ENCODE measurements at regions not wholly inside any gene's neighbourhood (a gene's known extent, or its start where the extent isn't known, plus 50 kb on each side); places are given as distances from the start of the nearest gene placed in this dataset.
"Not testable (repeated sequence)": the region's sequence is repeated elsewhere in the genome, so short reads cannot be mapped to it uniquely, and the experiment has no call there.

DNA sequence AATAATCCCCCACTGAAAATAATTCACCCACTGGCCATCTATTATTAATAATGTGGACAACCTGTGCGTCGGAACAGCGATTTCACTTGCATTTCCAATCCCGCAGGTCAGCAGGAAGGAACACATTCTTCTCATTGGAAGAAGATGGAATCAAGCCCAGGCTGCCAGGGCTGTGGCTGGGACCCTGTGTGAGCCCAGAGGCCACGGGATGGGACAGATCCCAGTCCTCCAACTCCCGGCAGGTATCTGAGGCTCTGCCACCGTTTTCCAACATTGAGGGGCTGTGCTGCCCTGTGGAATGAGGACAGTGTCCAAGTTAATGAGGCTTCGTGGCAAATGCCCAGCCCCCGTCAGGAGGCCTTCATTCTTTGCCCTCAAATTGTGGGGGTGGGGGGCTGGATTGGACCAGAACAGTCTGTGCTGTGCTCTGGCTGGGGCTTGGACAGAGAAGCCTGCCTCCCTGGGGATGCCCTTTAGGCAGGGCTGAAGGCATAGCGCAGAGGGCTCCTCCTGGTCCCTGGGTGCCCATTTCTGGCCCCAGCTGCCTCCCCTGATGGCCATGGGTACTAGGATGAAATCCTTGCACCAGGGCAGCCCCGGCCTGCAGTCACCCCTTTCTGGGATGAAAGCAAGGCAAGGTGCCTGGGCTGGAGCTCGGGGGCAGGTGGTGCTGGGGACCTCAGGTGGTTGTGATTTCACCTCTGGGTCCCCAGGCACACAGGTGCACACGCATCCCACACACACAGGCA is 195.0 kb upstream of the PPP1R26 start:
- TF ChIP-seq, protein P1, sequence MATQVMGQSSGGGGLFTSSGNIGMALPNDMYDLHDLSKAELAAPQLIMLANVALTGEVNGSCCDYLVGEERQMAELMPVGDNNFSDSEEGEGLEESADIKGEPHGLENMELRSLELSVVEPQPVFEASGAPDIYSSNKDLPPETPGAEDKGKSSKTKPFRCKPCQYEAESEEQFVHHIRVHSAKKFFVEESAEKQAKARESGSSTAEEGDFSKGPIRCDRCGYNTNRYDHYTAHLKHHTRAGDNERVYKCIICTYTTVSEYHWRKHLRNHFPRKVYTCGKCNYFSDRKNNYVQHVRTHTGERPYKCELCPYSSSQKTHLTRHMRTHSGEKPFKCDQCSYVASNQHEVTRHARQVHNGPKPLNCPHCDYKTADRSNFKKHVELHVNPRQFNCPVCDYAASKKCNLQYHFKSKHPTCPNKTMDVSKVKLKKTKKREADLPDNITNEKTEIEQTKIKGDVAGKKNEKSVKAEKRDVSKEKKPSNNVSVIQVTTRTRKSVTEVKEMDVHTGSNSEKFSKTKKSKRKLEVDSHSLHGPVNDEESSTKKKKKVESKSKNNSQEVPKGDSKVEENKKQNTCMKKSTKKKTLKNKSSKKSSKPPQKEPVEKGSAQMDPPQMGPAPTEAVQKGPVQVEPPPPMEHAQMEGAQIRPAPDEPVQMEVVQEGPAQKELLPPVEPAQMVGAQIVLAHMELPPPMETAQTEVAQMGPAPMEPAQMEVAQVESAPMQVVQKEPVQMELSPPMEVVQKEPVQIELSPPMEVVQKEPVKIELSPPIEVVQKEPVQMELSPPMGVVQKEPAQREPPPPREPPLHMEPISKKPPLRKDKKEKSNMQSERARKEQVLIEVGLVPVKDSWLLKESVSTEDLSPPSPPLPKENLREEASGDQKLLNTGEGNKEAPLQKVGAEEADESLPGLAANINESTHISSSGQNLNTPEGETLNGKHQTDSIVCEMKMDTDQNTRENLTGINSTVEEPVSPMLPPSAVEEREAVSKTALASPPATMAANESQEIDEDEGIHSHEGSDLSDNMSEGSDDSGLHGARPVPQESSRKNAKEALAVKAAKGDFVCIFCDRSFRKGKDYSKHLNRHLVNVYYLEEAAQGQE (IDR thresholded peaks at IDR 0.05; ENCODE audit: insufficient read depth in 1 of 2, low read depth in 2 of 2, low read length in 1 of 2), result no peak
- TF ChIP-seq SIN3A (IDR thresholded peaks at IDR 0.05; ENCODE audit: borderline replicate concordance, insufficient read depth, low read depth, low read length), result no peak
- TF ChIP-seq, protein P2, sequence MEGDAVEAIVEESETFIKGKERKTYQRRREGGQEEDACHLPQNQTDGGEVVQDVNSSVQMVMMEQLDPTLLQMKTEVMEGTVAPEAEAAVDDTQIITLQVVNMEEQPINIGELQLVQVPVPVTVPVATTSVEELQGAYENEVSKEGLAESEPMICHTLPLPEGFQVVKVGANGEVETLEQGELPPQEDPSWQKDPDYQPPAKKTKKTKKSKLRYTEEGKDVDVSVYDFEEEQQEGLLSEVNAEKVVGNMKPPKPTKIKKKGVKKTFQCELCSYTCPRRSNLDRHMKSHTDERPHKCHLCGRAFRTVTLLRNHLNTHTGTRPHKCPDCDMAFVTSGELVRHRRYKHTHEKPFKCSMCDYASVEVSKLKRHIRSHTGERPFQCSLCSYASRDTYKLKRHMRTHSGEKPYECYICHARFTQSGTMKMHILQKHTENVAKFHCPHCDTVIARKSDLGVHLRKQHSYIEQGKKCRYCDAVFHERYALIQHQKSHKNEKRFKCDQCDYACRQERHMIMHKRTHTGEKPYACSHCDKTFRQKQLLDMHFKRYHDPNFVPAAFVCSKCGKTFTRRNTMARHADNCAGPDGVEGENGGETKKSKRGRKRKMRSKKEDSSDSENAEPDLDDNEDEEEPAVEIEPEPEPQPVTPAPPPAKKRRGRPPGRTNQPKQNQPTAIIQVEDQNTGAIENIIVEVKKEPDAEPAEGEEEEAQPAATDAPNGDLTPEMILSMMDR (IDR thresholded peaks at IDR 0.05), result no peak
- no peak for TF ChIP-seq POLR2AphosphoS5 (IDR thresholded peaks at IDR 0.05; ENCODE audit: low read depth, low read length)
- TF ChIP-seq TCF7L2 (IDR thresholded peaks at IDR 0.05; ENCODE audit: low read depth, low read length), result no peak
- DNase-seq (ENCODE audit: low read depth, low spot score) (no peak), ATAC-seq (no peak)
- intact Hi-C loops (cut with micrococcal nuclease; ENCODE audit: unreplicated experiment) (no loop called here), in situ Hi-C loops (cut with HindIII; ENCODE audit: low pct_unique_long_range_greater_than_20kb, low sequenced_read_pairs) (no loop called here)
- ChIA-PET POLR2A (no interaction called here), CTCF (no interaction called here)
- H3K9me3 ChIP-seq (ENCODE audit: control insufficient read depth, insufficient read depth, low read depth, low read length), result no peaks in the 10 kb centered on the region
- H3K4me1 ChIP-seq (ENCODE audit: control insufficient read depth, insufficient read depth, low read length), result no peaks in the 10 kb centered on the region
- H3K36me3 ChIP-seq (ENCODE audit: control insufficient read depth, insufficient read depth, low read length), result no peaks in the 10 kb centered on the region
- H3K27ac ChIP-seq (ENCODE audit: low read length), result no peak overlapping the region
- BruUV-seq (replicated peaks), result no TSS peak
- H3K4me3 ChIP-seq (ENCODE audit: low read depth in 2 of 2, low read length in 2 of 2), result no peak overlapping the region
- no peaks in the 10 kb centered on the region for H3K27me3 ChIP-seq (ENCODE audit: control insufficient read depth, insufficient read depth, low read length)

DNA sequence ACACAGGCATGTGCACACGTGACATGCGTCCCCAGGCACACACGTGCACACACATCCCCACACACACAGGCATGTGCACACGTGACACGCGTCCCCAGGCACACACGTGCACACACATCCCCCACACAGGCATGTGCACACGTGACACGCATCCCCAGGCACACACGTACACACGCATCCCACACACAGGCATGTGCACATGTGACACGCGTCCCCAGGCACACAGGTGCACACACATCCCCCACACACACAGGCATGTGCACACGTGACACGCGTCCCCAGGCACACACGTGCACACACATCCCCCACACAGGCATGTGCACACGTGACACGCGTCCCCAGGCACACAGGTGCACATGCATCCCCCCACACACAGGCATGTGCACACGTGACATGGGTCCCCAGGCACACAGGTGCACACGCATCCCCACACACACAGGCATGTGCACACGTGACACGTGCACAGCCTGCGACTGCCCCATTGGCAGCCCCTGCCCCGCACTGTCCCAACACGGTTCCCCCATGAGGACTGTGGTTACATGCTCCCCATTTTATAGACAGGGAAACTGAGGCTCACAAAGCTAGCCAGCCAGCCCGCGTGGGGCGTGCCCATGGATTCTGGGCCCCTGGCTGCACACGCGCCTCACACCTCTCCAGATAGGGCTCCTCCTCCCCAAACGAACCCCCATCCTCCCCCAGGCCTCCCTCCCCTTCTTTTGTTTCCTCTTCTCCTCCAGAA is 193.2 kb upstream of the PPP1R26 start:
- CTCF ChIA-PET; H3K4me3 ChIP-seq (ENCODE audit: low read depth in 2 of 2, low read length in 2 of 2); POLR2A ChIA-PET; H3K36me3 ChIP-seq (ENCODE audit: control insufficient read depth, insufficient read depth, low read length); intact Hi-C loops (cut with micrococcal nuclease; ENCODE audit: unreplicated experiment); H3K9me3 ChIP-seq (ENCODE audit: control insufficient read depth, insufficient read depth, low read depth, low read length); BruUV-seq (replicated peaks); H3K4me1 ChIP-seq (ENCODE audit: control insufficient read depth, insufficient read depth, low read length); H3K27me3 ChIP-seq (ENCODE audit: control insufficient read depth, insufficient read depth, low read length); H3K27ac ChIP-seq (ENCODE audit: low read length); in situ Hi-C loops (cut with HindIII; ENCODE audit: low pct_unique_long_range_greater_than_20kb, low sequenced_read_pairs); ATAC-seq; DNase-seq (ENCODE audit: low read depth, low spot score): not testable (repeated sequence)

DNA sequence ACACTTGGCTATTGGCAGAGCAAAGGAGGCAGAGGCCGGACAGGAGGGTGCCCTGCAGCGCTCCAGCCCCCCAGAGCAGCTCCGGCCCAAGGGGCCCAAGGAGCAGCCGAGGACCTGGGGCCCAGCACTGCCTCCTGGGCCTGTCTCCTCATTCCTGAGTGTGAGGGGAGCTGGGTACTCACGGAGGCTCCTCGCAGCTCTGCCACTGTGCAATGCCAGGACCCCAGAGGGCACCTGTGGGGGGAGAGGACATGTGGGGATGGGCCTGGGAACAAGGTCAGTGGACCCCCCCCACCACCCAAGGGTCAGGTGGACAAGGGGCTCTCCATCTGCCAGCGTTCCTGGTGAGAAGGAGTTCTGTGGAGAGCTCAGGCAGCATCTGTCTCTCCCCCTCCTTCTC is 192.6 kb upstream of the PPP1R26 start:
- BruUV-seq (replicated peaks), result no TSS peak
- in situ Hi-C loops (cut with HindIII; ENCODE audit: low pct_unique_long_range_greater_than_20kb, low sequenced_read_pairs), result no loop called here
- CTCF ChIA-PET, result no interaction called here

More for the DNA sequence above, 192.6 kb upstream of the PPP1R26 start:
- no peaks in the 10 kb centered on the region for H3K4me1 ChIP-seq (ENCODE audit: control insufficient read depth, insufficient read depth, low read length)
- H3K27ac ChIP-seq (ENCODE audit: low read length), result no peak overlapping the region
- intact Hi-C loops (cut with micrococcal nuclease; ENCODE audit: unreplicated experiment), result no loop called here
- H3K36me3 ChIP-seq (ENCODE audit: control insufficient read depth, insufficient read depth, low read length), result no peaks in the 10 kb centered on the region
- no peak for DNase-seq (ENCODE audit: low read depth, low spot score)
- no peak for TF ChIP-seq TCF7L2 (IDR thresholded peaks at IDR 0.05; ENCODE audit: low read depth, low read length)
- no peak for TF ChIP-seq SIN3A (IDR thresholded peaks at IDR 0.05; ENCODE audit: borderline replicate concordance, insufficient read depth, low read depth, low read length)
- TF ChIP-seq, protein P1 (IDR thresholded peaks at IDR 0.05; ENCODE audit: insufficient read depth in 1 of 2, low read depth in 2 of 2, low read length in 1 of 2), result no peak
- TF ChIP-seq, protein P2 (IDR thresholded peaks at IDR 0.05), result no peak
- no peak for TF ChIP-seq POLR2AphosphoS5 (IDR thresholded peaks at IDR 0.05; ENCODE audit: low read depth, low read length)
- no peaks in the 10 kb centered on the region for H3K27me3 ChIP-seq (ENCODE audit: control insufficient read depth, insufficient read depth, low read length)
- H3K4me3 ChIP-seq (ENCODE audit: low read depth in 2 of 2, low read length in 2 of 2), result no peak overlapping the region
- no peak for ATAC-seq
- H3K9me3 ChIP-seq (ENCODE audit: control insufficient read depth, insufficient read depth, low read depth, low read length), result no peaks in the 10 kb centered on the region
- POLR2A ChIA-PET, result no interaction called here
